Prostate gland (tissue), 2 donors: ENCODE measurements at regions not wholly inside any gene's neighbourhood (a gene's known extent, or its start where the extent isn't known, plus 50 kb on each side); places are given as distances from the start of the nearest gene placed in this dataset.
"Not testable (repeated sequence)": the region's sequence is repeated elsewhere in the genome, so short reads cannot be mapped to it uniquely, and the experiment has no call there.

ENCODE experiments used
- POLR2AphosphoS5 ChIP-seq: sonication (generic); formaldehyde crosslinking; IDR thresholded peaks from one replicate; pipeline ENCODE4 v1.6.1; 2017; ENCODE audit warnings: antibody characterized with exemption
- TF ChIP-seq, protein P1 (sequence below), 4 experiments: fragments of 200-600 bp in 2 of 4; fragments of 450-650 bp in 2 of 4; sonication (generic) in 2 of 4; IDR thresholded peaks; 1 replicate in 3 of 4; 2 replicates in 1 of 4; pipeline ENCODE4 v1.5.1; 2016 to 2019; ENCODE audit warnings: antibody characterized with exemption in 4 of 4, mild to moderate bottlenecking in 2 of 4, moderate library complexity in 2 of 4

- TF ChIP-seq, protein P1, sequence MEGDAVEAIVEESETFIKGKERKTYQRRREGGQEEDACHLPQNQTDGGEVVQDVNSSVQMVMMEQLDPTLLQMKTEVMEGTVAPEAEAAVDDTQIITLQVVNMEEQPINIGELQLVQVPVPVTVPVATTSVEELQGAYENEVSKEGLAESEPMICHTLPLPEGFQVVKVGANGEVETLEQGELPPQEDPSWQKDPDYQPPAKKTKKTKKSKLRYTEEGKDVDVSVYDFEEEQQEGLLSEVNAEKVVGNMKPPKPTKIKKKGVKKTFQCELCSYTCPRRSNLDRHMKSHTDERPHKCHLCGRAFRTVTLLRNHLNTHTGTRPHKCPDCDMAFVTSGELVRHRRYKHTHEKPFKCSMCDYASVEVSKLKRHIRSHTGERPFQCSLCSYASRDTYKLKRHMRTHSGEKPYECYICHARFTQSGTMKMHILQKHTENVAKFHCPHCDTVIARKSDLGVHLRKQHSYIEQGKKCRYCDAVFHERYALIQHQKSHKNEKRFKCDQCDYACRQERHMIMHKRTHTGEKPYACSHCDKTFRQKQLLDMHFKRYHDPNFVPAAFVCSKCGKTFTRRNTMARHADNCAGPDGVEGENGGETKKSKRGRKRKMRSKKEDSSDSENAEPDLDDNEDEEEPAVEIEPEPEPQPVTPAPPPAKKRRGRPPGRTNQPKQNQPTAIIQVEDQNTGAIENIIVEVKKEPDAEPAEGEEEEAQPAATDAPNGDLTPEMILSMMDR (IDR thresholded peaks at IDR 0.05) = not testable (repeated sequence)
- TF ChIP-seq POLR2AphosphoS5 = not testable (repeated sequence)
Observed at GRCh38 chr2:87518547-87518946, 229.3 kb upstream of the PLGLB2 start.
